Liver (tissue), 8 donors: ENCODE measurements at regions not wholly inside any gene's neighbourhood (a gene's known extent, or its start where the extent isn't known, plus 50 kb on each side); places are given as distances from the start of the nearest gene placed in this dataset.

Experiments used
- DNase-seq: peaks from one replicate; pipeline ENCODE4 v3.0.0-alpha.2; 2017; ENCODE audit warnings: low spot score
- H3K27ac ChIP-seq, 2 donors: one replicate each; pipeline ENCODE4 v1.7.0; 2013; ENCODE audit warnings: inconsistent platforms in 2 of 2, low read length in 2 of 2, control low read depth in 1 of 2, low read depth in 1 of 2, mild to moderate bottlenecking in 1 of 2
- H3K27me3 ChIP-seq, 4 donors: one replicate each; pipeline versions ENCODE4 v1.6.1 to v1.7.0; 2013; ENCODE audit warnings: low read length in 3 of 4, inconsistent platforms in 1 of 4, mild to moderate bottlenecking in 1 of 4, moderate library complexity in 1 of 4; ENCODE audit not compliant: control insufficient read depth in 4 of 4, insufficient read depth in 4 of 4
- H3K36me3 ChIP-seq, 4 donors: one replicate each; pipeline versions ENCODE4 v1.6.1 to v1.7.0; 2013; ENCODE audit warnings: low read length in 3 of 4, mild to moderate bottlenecking in 3 of 4, low read depth in 1 of 4, moderate library complexity in 1 of 4; ENCODE audit not compliant: control insufficient read depth in 4 of 4, insufficient read depth in 3 of 4
- H3K4me1 ChIP-seq, 4 donors: one replicate each; pipeline versions ENCODE4 v1.6.1 to v1.7.0; 2013; ENCODE audit warnings: low read length in 3 of 4, mild to moderate bottlenecking in 3 of 4, moderate library complexity in 1 of 4; ENCODE audit not compliant: control insufficient read depth in 4 of 4, insufficient read depth in 4 of 4
- H3K4me3 ChIP-seq, 3 donors: one replicate each; pipeline versions ENCODE4 v1.6.1 to v1.7.0; 2013; ENCODE audit warnings: low read length in 3 of 3, control low read depth in 1 of 3, low read depth in 1 of 3, mild to moderate bottlenecking in 1 of 3
- H3K9ac ChIP-seq, 2 donors: one replicate each; pipeline ENCODE4 v1.7.0; 2013; ENCODE audit warnings: low read length in 2 of 2, mild to moderate bottlenecking in 2 of 2, moderate library complexity in 2 of 2, control low read depth in 1 of 2, low read depth in 1 of 2
- H3K9me3 ChIP-seq, 4 donors: one replicate each; pipeline versions ENCODE4 v1.6.1 to v1.7.0; 2013; ENCODE audit warnings: low read length in 3 of 4; ENCODE audit not compliant: control insufficient read depth in 4 of 4
- FOXA2 ChIP-seq: IDR thresholded peaks from 2 replicates; pipeline ENCODE4 v1.6.1; 2016; ENCODE audit warnings: antibody characterized with exemption
- GABPA ChIP-seq, 2 donors: IDR thresholded peaks in 1 of 2; conservative IDR thresholded peaks in 1 of 2; 2 replicates each; pipeline ENCODE4 v1.6.1; 2016; ENCODE audit warnings: antibody characterized with exemption in 2 of 2, mild to moderate bottlenecking in 1 of 2, moderate library complexity in 1 of 2
- HNF4A ChIP-seq, 2 donors: conservative IDR thresholded peaks; 2 replicates each; pipeline ENCODE4 v1.6.1; 2016; ENCODE audit warnings: antibody characterized with exemption in 2 of 2, mild to moderate bottlenecking in 2 of 2
- HNF4G ChIP-seq: IDR thresholded peaks from 2 replicates; pipeline ENCODE4 v1.6.1; 2016; ENCODE audit warnings: antibody characterized with exemption
- JUND ChIP-seq, 2 donors: IDR thresholded peaks; 2 replicates each; pipeline ENCODE4 v1.6.1; 2016; ENCODE audit warnings: antibody characterized with exemption in 2 of 2
- NR2F2 ChIP-seq: IDR thresholded peaks from 2 replicates; pipeline ENCODE4 v1.6.1; 2016; ENCODE audit warnings: antibody characterized with exemption
- RXRA ChIP-seq, 2 donors: IDR thresholded peaks; 2 replicates each; pipeline ENCODE4 v1.6.1; 2017 to 2018; ENCODE audit warnings: antibody characterized with exemption in 2 of 2, mild to moderate bottlenecking in 1 of 2
- SP1 ChIP-seq: IDR thresholded peaks from 2 replicates; pipeline ENCODE4 v1.6.1; 2018; ENCODE audit warnings: antibody characterized with exemption, mild to moderate bottlenecking
- TAF1 ChIP-seq: conservative IDR thresholded peaks from 2 replicates; pipeline ENCODE4 v1.6.1; 2016; ENCODE audit warnings: antibody characterized with exemption, mild to moderate bottlenecking
- YY1 ChIP-seq: IDR thresholded peaks from 2 replicates; pipeline ENCODE4 v1.6.1; 2016; ENCODE audit warnings: antibody characterized with exemption, mild to moderate bottlenecking
- WGBS: extraction: QIAGEN DNeasy Blood & Tissue Kit; methylation state at CpG from one replicate; pipeline ENCODE4 v1.1.7; 2013; 5-methylcytosine and 5-hydroxymethylcytosine counted together
- TF ChIP-seq, protein P1 (sequence below): IDR thresholded peaks from 2 replicates; pipeline ENCODE4 v1.6.1; 2016; ENCODE audit warnings: antibody characterized with exemption, mild to moderate bottlenecking
- TF ChIP-seq, protein P2 (sequence below): IDR thresholded peaks from 2 replicates; pipeline ENCODE4 v1.6.1; 2016; ENCODE audit warnings: antibody characterized with exemption
- TF ChIP-seq, protein P3 (sequence below): fragments of 150-350 bp; IDR thresholded peaks from 2 replicates; pipeline ENCODE4 v1.5.1; 2017; ENCODE audit warnings: improper control_type of control experiment, low read depth, low read length; ENCODE audit not compliant: missing input control
- TF ChIP-seq, protein P4 (sequence below): IDR thresholded peaks from 2 replicates; pipeline ENCODE4 v1.6.1; 2016; ENCODE audit warnings: antibody characterized with exemption
- donor health status: healthy.
- donor health status: healthy.
- donor health status: healthy.
- donor health status: healthy.
- donor health status: healthy.

DNA sequence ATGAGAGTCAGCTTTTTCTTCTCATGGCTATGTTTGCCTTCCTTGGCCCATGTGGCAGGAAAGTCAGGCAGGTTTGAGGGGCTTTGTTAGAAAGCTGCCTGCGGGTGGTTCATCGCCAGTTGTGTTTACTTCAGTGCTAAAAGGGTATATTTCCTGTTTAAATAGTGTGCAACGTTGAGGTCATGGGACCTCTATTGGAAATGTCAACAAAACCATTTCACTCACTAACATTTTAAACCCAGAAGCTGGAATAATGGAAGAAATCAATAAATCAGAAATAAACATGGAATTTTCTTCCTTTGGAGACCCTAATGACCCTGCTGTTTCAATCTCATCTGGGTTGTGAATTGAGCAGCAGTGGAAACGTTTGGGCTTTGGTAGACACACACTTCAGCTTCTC lies 185.8 kb downstream of the ANKRD50 start:
- Histone ChIP-seq H3K9ac (no peak overlapping the region), H3K9me3 (no peaks in the 10 kb centered on the region), H3K4me3 (no peak overlapping the region), H3K36me3 (no peaks in the 10 kb centered on the region), H3K4me1 (peaks cover 2 to 18% (median 8%) of the 10 kb centered on the region in 4 donors), H3K27ac (no peak overlapping the region), H3K27me3 (no peaks in the 10 kb centered on the region)
- TF ChIP-seq GABPA (IDR thresholded peaks at IDR 0.05 in 1 of 2, conservative IDR thresholded peaks at IDR 0.05 in 1 of 2) (no peak), HNF4G (no peak), RXRA (IDR thresholded peaks at IDR 0.05) (peak in 1 of 2 donors; percentile 40), SP1 (peak; percentile 17), YY1 (no peak)
- WGBS, result 31% methylated on average over 4 of the region's 4 CpGs
- no peak for DNase-seq

DNA sequence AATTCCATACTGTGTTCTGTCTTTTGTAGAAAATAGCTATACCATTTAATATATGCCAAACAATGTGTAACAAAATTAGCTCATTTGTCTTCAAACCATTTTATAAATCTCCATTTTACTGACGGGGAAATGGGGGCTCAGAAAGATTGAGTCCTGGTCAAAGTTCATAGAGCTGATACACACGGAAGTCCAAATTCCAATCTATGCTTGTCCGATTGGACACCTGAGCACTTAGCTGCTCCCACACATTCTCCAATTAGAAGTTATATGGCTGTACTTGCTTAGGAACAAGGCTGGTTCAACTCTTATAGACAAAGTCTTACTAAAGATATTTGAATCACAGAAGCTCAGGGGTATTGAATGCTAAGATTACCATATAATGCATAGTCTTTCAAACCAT lies 185.2 kb downstream of the ANKRD50 start:
- Histone ChIP-seq H3K9ac (no peak overlapping the region), H3K4me1 (peaks cover 2 to 18% (median 8%) of the 10 kb centered on the region in 4 donors), H3K4me3 (no peak overlapping the region), H3K27me3 (no peaks in the 10 kb centered on the region), H3K36me3 (no peaks in the 10 kb centered on the region), H3K9me3 (no peaks in the 10 kb centered on the region), H3K27ac (no peak overlapping the region)
- WGBS, result 61% methylated on average over 3 of the region's 3 CpGs
- TF ChIP-seq SP1, result peak; percentile 81
- peak in 1 of 2 donors; percentile 26 for TF ChIP-seq RXRA (IDR thresholded peaks at IDR 0.05)
- peak; percentile 78 for TF ChIP-seq HNF4G
- peak; percentile 73 to 95 for TF ChIP-seq HNF4A (conservative IDR thresholded peaks at IDR 0.05)
- TF ChIP-seq, protein P1, sequence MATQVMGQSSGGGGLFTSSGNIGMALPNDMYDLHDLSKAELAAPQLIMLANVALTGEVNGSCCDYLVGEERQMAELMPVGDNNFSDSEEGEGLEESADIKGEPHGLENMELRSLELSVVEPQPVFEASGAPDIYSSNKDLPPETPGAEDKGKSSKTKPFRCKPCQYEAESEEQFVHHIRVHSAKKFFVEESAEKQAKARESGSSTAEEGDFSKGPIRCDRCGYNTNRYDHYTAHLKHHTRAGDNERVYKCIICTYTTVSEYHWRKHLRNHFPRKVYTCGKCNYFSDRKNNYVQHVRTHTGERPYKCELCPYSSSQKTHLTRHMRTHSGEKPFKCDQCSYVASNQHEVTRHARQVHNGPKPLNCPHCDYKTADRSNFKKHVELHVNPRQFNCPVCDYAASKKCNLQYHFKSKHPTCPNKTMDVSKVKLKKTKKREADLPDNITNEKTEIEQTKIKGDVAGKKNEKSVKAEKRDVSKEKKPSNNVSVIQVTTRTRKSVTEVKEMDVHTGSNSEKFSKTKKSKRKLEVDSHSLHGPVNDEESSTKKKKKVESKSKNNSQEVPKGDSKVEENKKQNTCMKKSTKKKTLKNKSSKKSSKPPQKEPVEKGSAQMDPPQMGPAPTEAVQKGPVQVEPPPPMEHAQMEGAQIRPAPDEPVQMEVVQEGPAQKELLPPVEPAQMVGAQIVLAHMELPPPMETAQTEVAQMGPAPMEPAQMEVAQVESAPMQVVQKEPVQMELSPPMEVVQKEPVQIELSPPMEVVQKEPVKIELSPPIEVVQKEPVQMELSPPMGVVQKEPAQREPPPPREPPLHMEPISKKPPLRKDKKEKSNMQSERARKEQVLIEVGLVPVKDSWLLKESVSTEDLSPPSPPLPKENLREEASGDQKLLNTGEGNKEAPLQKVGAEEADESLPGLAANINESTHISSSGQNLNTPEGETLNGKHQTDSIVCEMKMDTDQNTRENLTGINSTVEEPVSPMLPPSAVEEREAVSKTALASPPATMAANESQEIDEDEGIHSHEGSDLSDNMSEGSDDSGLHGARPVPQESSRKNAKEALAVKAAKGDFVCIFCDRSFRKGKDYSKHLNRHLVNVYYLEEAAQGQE, result no peak
- TF ChIP-seq TAF1, result no peak
- TF ChIP-seq FOXA2, result no peak
- no peak for DNase-seq

DNA sequence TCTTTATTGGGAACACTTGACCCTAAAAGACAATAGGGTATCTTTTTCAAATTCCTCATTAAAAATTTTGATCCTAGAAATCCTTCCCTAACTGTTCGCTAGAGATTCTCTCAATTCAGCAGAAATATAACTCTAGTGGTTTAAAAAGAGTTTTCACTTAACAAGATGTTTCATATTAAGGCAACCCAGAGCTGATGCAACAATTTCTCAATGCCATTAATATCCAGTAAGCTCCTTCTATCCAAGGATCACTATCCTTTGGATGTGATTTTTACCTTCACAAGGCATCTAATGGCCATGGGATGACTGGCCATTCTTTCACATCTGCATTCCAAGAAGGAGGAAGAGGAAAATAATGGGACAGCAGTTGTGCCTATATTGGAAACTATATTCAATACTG lies 183.4 kb downstream of the ANKRD50 start:
- Histone ChIP-seq H3K27ac (no peak overlapping the region), H3K9me3 (no peaks in the 10 kb centered on the region), H3K9ac (no peak overlapping the region), H3K27me3 (no peaks in the 10 kb centered on the region), H3K4me3 (no peak overlapping the region), H3K36me3 (no peaks in the 10 kb centered on the region), H3K4me1 (peaks cover 2 to 18% (median 8%) of the 10 kb centered on the region in 4 donors)
- DNase-seq, result no peak
- TF ChIP-seq, protein P2, sequence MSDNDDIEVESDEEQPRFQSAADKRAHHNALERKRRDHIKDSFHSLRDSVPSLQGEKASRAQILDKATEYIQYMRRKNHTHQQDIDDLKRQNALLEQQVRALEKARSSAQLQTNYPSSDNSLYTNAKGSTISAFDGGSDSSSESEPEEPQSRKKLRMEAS, result no peak
- TF ChIP-seq, protein P3, sequence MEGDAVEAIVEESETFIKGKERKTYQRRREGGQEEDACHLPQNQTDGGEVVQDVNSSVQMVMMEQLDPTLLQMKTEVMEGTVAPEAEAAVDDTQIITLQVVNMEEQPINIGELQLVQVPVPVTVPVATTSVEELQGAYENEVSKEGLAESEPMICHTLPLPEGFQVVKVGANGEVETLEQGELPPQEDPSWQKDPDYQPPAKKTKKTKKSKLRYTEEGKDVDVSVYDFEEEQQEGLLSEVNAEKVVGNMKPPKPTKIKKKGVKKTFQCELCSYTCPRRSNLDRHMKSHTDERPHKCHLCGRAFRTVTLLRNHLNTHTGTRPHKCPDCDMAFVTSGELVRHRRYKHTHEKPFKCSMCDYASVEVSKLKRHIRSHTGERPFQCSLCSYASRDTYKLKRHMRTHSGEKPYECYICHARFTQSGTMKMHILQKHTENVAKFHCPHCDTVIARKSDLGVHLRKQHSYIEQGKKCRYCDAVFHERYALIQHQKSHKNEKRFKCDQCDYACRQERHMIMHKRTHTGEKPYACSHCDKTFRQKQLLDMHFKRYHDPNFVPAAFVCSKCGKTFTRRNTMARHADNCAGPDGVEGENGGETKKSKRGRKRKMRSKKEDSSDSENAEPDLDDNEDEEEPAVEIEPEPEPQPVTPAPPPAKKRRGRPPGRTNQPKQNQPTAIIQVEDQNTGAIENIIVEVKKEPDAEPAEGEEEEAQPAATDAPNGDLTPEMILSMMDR, result no peak
- TF ChIP-seq GABPA (IDR thresholded peaks at IDR 0.05 in 1 of 2, conservative IDR thresholded peaks at IDR 0.05 in 1 of 2) (no peak), JUND (IDR thresholded peaks at IDR 0.05) (no peak), TAF1 (no peak), YY1 (no peak), NR2F2 (no peak)
- TF ChIP-seq, protein P1, result no peak
- TF ChIP-seq, protein P4, sequence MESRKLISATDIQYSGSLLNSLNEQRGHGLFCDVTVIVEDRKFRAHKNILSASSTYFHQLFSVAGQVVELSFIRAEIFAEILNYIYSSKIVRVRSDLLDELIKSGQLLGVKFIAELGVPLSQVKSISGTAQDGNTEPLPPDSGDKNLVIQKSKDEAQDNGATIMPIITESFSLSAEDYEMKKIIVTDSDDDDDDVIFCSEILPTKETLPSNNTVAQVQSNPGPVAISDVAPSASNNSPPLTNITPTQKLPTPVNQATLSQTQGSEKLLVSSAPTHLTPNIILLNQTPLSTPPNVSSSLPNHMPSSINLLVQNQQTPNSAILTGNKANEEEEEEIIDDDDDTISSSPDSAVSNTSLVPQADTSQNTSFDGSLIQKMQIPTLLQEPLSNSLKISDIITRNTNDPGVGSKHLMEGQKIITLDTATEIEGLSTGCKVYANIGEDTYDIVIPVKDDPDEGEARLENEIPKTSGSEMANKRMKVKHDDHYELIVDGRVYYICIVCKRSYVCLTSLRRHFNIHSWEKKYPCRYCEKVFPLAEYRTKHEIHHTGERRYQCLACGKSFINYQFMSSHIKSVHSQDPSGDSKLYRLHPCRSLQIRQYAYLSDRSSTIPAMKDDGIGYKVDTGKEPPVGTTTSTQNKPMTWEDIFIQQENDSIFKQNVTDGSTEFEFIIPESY, result no peak
- WGBS, result 96% methylated on average over 1 of the region's 1 CpG
